OCI-LY7 (cell line): ENCODE measurements at regions not wholly inside any gene's neighbourhood (a gene's known extent, or its start where the extent isn't known, plus 50 kb on each side); places are given as distances from the start of the nearest gene placed in this dataset.

Experiments
- EZH2phosphoT487 ChIP-seq: fragments of 200-600 bp; sonication (generic); IDR thresholded peaks from 2 replicates; pipeline ENCODE4 v1.6.1; 2018; ENCODE audit warnings: low read depth, borderline replicate concordance, mild to moderate bottlenecking, mixed run types, antibody characterized with exemption, low read length, moderate library complexity, mixed read lengths
- TF ChIP-seq, protein P1 (sequence below): fragments of 200-600 bp; sonication (generic); conservative IDR thresholded peaks from 2 replicates; pipeline ENCODE4 v1.5.1; 2014; ENCODE audit warnings: mild to moderate bottlenecking, antibody characterized with exemption, low read length, moderate library complexity, mixed read lengths

DNA sequence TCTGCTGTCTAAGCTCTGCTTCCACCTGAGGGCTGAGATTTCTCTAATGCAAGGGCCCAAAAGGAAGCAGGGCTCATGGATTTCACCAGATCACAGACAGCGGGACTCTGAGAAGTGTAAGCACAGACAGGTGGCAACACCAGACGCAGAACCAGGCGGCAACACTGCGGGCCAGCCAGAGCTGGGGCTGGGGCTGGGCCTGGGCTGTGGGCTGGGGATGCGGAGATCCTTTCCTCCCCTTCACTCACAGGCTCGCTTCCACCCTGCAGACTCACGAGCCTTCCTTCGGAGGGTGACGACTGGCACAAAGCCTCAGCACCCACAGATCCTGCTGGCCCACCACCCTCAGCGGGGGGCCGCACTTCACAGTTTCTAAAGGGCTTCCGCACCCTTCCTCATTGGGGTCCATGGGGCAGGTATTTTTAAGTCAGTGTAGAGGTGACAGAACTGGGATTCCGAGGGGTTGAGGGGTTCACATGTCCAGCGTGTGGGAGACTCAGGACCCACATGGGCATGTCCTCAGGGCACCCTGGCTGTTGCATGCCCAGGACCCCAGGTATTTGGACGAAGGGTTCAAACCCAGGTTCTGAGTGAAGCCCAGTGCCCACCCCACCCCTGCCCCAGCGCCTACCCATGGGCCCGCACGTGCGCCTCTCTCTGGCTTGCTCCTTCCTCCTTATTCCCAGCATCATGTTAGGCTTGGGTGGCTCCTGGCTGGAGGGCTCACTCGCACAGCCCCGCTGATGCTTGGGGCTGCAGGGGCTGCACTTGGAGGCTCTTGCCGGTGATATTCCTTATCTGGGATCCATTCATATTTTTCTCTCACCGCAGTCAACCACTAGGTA is 137.3 kb upstream of the GPR12 start:
- TF ChIP-seq, protein P1, sequence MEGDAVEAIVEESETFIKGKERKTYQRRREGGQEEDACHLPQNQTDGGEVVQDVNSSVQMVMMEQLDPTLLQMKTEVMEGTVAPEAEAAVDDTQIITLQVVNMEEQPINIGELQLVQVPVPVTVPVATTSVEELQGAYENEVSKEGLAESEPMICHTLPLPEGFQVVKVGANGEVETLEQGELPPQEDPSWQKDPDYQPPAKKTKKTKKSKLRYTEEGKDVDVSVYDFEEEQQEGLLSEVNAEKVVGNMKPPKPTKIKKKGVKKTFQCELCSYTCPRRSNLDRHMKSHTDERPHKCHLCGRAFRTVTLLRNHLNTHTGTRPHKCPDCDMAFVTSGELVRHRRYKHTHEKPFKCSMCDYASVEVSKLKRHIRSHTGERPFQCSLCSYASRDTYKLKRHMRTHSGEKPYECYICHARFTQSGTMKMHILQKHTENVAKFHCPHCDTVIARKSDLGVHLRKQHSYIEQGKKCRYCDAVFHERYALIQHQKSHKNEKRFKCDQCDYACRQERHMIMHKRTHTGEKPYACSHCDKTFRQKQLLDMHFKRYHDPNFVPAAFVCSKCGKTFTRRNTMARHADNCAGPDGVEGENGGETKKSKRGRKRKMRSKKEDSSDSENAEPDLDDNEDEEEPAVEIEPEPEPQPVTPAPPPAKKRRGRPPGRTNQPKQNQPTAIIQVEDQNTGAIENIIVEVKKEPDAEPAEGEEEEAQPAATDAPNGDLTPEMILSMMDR = no peak
- no peak for TF ChIP-seq EZH2phosphoT487
